A673 (cell line): ENCODE measurements at regions not wholly inside any gene's neighbourhood (a gene's known extent, or its start where the extent isn't known, plus 50 kb on each side); places are given as distances from the start of the nearest gene placed in this dataset.

Experiments used
- BruUV-seq: library from RNA; stranded (reverse); fragments of 400-500 nt; replicated peaks from 2 replicates; lab custom pipeline; 2021; lab: Mats Ljungman, UMichigan
- CTCF ChIA-PET: fragments of 300-600 bp; sonication (Branson Sonifier 250); formaldehyde crosslinking; loops from one replicate; lab custom pipeline; 2022; ENCODE audit warnings: antibody characterized with exemption; lab: Charles Lee
- POLR2A ChIA-PET: fragments of 300-600 bp; sonication (Branson Sonifier 250); formaldehyde crosslinking; loops from one replicate; lab custom pipeline; 2022; ENCODE audit warnings: antibody characterized with exemption; ENCODE audit not compliant: low non-redundant PET; lab: Charles Lee
- DNase-seq: peaks from one replicate; pipeline ENCODE4 v3.0.0-alpha.2; 2015; ENCODE audit warnings: low spot score
- H3K27ac ChIP-seq: fragments of 200-600 bp; sonication (generic); 2 replicates; pipeline ENCODE4 v1.5.1; 2016; ENCODE audit warnings: mixed run types, low read depth, mild to moderate bottlenecking, mixed read lengths, antibody characterized with exemption, low read length; ENCODE audit not compliant: poor library complexity, severe bottlenecking
- H3K27me3 ChIP-seq: fragments of 200-600 bp; sonication (generic); replicated peaks from 2 replicates; pipeline ENCODE4 v1.6.1; 2017; ENCODE audit warnings: mixed run types, low read depth, mild to moderate bottlenecking, mixed read lengths, antibody characterized with exemption, low read length; ENCODE audit not compliant: insufficient read depth, poor library complexity
- H3K36me3 ChIP-seq: fragments of 200-600 bp; sonication (generic); 2 replicates; pipeline ENCODE4 v1.6.1; 2016; ENCODE audit warnings: mixed run types, mild to moderate bottlenecking, mixed read lengths, antibody characterized with exemption, low read length; ENCODE audit not compliant: insufficient read depth, poor library complexity, severe bottlenecking
- H3K4me1 ChIP-seq: fragments of 200-600 bp; sonication (generic); 2 replicates; pipeline ENCODE4 v1.6.1; 2017; ENCODE audit warnings: mixed run types, mild to moderate bottlenecking, mixed read lengths, antibody characterized with exemption, low read length; ENCODE audit not compliant: insufficient read depth, poor library complexity, severe bottlenecking
- H3K4me3 ChIP-seq: fragments of 200-600 bp; sonication (generic); 2 replicates; pipeline ENCODE4 v1.5.1; 2016; ENCODE audit warnings: low read depth, mixed run types, mild to moderate bottlenecking, mixed read lengths, low read length; ENCODE audit not compliant: poor library complexity, severe bottlenecking
- H3K9me3 ChIP-seq: fragments of 200-600 bp; sonication (generic); 2 replicates; pipeline ENCODE4 v1.6.1; 2016; ENCODE audit warnings: mixed run types, low read depth, mild to moderate bottlenecking, mixed read lengths, antibody characterized with exemption, low read length; ENCODE audit not compliant: poor library complexity, severe bottlenecking
- CTCF ChIP-seq: fragments of 300-800, 200-600 bp; sonication (generic); conservative IDR thresholded peaks from 2 replicates; pipeline ENCODE4 v1.5.1; 2017; ENCODE audit warnings: low read depth, mild to moderate bottlenecking, antibody characterized with exemption, low read length, moderate library complexity, mixed read lengths
- EZH2 ChIP-seq: fragments of 200-600 bp; sonication (generic); IDR thresholded peaks from 2 replicates; pipeline ENCODE4 v1.6.1; 2017; ENCODE audit warnings: borderline replicate concordance, low read depth, mild to moderate bottlenecking, mixed read lengths, antibody characterized with exemption, low read length; ENCODE audit not compliant: poor library complexity, severe bottlenecking
- intact Hi-C: fragments of 100-400 bp; cut with micrococcal nuclease; formaldehyde crosslinking; loops from one replicate; pipeline ENCODE4 v1.10.0; 2022; ENCODE audit not compliant: unreplicated experiment

GRCh38 chr2:210795506-210795905 is 239.1 kb downstream of the CPS1 start:
- ChIA-PET POLR2A (no interaction called here), CTCF (no interaction called here)
- no peaks in the 10 kb centered on the region for H3K4me1 ChIP-seq
- no TSS peak for BruUV-seq
- H3K27me3 ChIP-seq, result no peaks in the 10 kb centered on the region
- intact Hi-C loops, result no loop called here
- H3K36me3 ChIP-seq, result no peaks in the 10 kb centered on the region
- no peak for DNase-seq
- no peak overlapping the region for H3K4me3 ChIP-seq
- H3K27ac ChIP-seq, result no peak overlapping the region
- TF ChIP-seq CTCF (no peak), EZH2 (no peak)
- H3K9me3 ChIP-seq, result no peaks in the 10 kb centered on the region

- ChIA-PET CTCF (no interaction called here), POLR2A (no interaction called here)
- H3K4me3 ChIP-seq, result no peak overlapping the region
- H3K9me3 ChIP-seq, result no peaks in the 10 kb centered on the region
- TF ChIP-seq EZH2, result no peak
- TF ChIP-seq CTCF, result no peak
- H3K4me1 ChIP-seq, result no peaks in the 10 kb centered on the region
- H3K27ac ChIP-seq, result no peak overlapping the region
- no TSS peak for BruUV-seq
- intact Hi-C loops, result no loop called here
- no peak for DNase-seq
- no peaks in the 10 kb centered on the region for H3K36me3 ChIP-seq
- no peaks in the 10 kb centered on the region for H3K27me3 ChIP-seq
Measured at GRCh38 chr2:210798180-210798579, 241.8 kb downstream of the CPS1 start.

DNA sequence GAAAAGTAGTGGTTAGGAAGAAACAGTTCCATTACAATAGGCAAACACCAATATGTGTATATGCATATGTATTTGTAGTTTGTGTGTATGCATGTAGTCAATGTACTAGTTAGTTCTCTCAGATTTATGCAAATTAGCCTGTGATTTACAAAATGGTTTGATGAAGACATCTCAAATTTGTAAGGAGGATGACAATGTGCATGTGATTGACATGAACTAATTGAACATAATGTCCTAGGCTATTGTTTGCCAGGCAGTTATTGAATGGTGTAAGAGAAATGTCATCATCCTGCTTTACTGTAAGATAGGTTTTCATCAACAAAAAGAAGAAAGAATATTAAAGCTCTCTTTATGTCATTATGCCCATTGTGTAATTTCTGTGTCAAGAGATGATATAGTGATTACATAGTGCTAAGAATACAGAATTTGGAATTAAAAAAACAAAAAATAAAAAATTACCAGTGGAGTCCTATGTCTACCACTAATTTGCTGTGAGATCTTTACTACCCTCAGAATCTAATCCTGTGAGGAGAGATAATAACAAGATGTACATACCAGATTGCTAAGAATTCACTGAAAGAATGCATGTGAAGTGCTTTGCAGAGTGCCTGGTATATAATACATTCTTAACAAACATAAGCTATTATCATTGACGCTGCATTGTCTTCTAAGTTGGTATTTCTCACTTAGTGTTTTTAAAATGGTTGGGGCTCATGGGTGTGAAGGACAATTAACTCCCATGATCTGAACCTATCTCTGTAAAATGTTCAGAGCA is 258.0 kb downstream of the CPS1 start:
- intact Hi-C loops, result no loop called here
- TF ChIP-seq CTCF (no peak), EZH2 (no peak)
- no peak for DNase-seq
- no peak overlapping the region for H3K27ac ChIP-seq
- no TSS peak for BruUV-seq
- H3K36me3 ChIP-seq, result no peaks in the 10 kb centered on the region
- H3K4me1 ChIP-seq, result no peaks in the 10 kb centered on the region
- H3K9me3 ChIP-seq, result no peaks in the 10 kb centered on the region
- H3K4me3 ChIP-seq, result no peak overlapping the region
- no peaks in the 10 kb centered on the region for H3K27me3 ChIP-seq
- CTCF ChIA-PET, result no interaction called here
- POLR2A ChIA-PET, result no interaction called here
